ENCODE measurements at regions not wholly inside any gene's neighbourhood (a gene's known extent, or its start where the extent isn't known, plus 50 kb on each side); places are given as distances from the start of the nearest gene placed in this dataset.

GRCh38 chr4:120491481-120491880, 424.8 kb upstream of the MAD2L1 start:
- TF ChIP-seq YY1 (IDR thresholded peaks at IDR 0.05; ENCODE audit: low read depth) (no peak), CTCF (IDR thresholded peaks at IDR 0.05) (no peak), MXI1 (IDR thresholded peaks at IDR 0.05; ENCODE audit: low read depth, low read length) (no peak), JUND (IDR thresholded peaks at IDR 0.05) (no peak), EP300 (IDR thresholded peaks at IDR 0.05; ENCODE audit: borderline replicate concordance in 1 of 2, low read depth in 1 of 2, low read length in 1 of 2) (no peak), RXRA (IDR thresholded peaks at IDR 0.05; ENCODE audit: borderline replicate concordance, low read depth) (no peak), SMC3 (IDR thresholded peaks at IDR 0.05; ENCODE audit: low read depth, low read length) (no peak), GATA2 (CRISPR knock-in tag; IDR thresholded peaks at IDR 0.05) (no peak), POLR2AphosphoS5 (IDR thresholded peaks at IDR 0.05; ENCODE audit: low read depth, low read length) (no peak), MAX (IDR thresholded peaks at IDR 0.05; ENCODE audit: low read depth) (no peak), TEAD4 (IDR thresholded peaks at IDR 0.05; ENCODE audit: borderline replicate concordance, insufficient read depth) (no peak), REST (IDR thresholded peaks at IDR 0.05; ENCODE audit: low read depth, low read length) (no peak), NFIC (IDR thresholded peaks at IDR 0.05; ENCODE audit: borderline replicate concordance) (no peak), EZH2phosphoT487 (IDR thresholded peaks at IDR 0.05; ENCODE audit: borderline replicate concordance, low read depth) (no peak)
